ENCODE measurements at regions not wholly inside any gene's neighbourhood (a gene's known extent, or its start where the extent isn't known, plus 50 kb on each side); places are given as distances from the start of the nearest gene placed in this dataset.

DNA sequence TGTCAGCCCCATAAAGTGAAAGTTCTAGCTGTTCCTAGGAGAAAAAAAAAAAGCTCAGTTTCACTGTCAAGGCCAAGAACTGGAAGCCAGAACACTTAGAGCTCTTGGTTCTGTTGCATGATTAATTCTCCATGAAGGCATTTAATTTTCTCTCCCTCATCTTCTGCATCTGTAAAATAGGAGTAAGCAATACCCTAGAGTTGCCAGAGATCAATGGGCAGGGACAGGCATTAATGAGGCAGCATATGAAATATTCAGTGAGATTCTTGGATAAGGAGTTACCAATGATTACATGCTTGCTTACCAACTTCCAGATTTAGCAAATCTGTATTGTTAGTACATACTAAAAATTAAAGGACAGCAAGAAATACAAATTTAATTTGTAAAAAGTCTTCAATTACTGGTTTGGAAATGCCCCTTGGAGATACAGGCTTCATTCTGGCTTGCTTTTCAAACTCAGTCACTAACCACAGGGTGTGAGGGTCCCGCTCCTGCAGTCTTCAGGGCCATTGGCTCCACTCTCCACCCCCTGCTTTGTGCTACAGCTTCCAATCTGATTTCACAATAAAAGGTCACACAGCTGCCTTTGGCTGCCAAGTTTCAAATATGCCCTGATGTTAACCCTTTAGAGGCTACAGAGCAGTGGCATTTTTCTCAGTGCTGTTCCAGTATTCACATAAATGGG is 624.6 kb downstream of the BNC2 start:
- Mint-ChIP-seq H3K36me3 (ENCODE audit: low read depth) (no peaks in the 10 kb centered on the region), H3K27ac (ENCODE audit: unreplicated experiment) (no peak overlapping the region), H3K27me3 (ENCODE audit: low read depth) (no peaks in the 10 kb centered on the region), H3K4me1 (peaks cover 62% of the 10 kb centered on the region), H3K9me3 (peaks cover 2% of the 10 kb centered on the region), H3K4me3 (no peak overlapping the region)
- DNase-seq (ENCODE audit: low read depth, low spot score), result no peak
- TF ChIP-seq CTCF (conservative IDR thresholded peaks at IDR 0.05), result no peak

- Mint-ChIP-seq H3K9me3 (peaks cover 2% of the 10 kb centered on the region), H3K36me3 (ENCODE audit: low read depth) (no peaks in the 10 kb centered on the region), H3K4me3 (no peak overlapping the region), H3K27me3 (ENCODE audit: low read depth) (no peaks in the 10 kb centered on the region), H3K27ac (ENCODE audit: unreplicated experiment) (no peak overlapping the region), H3K4me1 (peaks cover 53% of the 10 kb centered on the region)
- no peak for DNase-seq (ENCODE audit: low read depth, low spot score)
- no peak for TF ChIP-seq CTCF (conservative IDR thresholded peaks at IDR 0.05)
These were observed 623.7 kb downstream of the BNC2 start for GRCh38 chr9:16246785-16247184.

DNA sequence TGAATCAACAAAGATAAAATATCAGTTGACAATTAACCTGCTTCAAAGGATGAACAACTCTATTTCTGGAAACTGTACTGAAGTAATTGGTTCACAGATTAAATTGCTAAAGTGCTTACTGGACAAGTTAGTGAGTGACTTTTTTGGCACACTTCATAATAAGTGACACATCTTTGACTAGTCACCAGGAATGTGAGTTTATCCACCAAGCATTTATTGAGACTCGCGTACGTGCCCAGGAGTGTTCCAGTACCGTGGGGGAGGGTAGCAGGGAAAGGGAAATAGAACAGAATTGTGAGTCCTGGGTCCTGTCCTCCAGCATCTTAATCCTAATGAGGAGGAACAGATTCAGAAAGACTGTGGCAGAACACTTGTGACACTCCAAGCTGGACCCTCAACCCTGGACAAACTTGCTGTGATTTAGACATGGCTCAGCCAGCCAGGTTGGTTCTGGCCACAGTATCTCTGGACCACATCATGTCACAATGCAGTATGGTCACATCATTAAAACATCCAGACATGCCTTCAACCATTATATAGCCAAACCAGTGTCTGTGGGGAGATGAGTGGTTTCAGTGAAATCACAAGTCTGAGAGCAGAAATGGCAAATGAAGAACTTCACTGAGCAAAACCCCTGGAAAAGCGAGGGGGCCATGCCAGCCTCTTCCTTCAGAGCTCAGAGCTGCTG is 623.1 kb downstream of the BNC2 start:
- no peak for DNase-seq (ENCODE audit: low read depth, low spot score)
- Mint-ChIP-seq H3K4me1 (peaks cover 48% of the 10 kb centered on the region), H3K27me3 (ENCODE audit: low read depth) (no peaks in the 10 kb centered on the region), H3K27ac (ENCODE audit: unreplicated experiment) (no peak overlapping the region), H3K4me3 (no peak overlapping the region), H3K36me3 (ENCODE audit: low read depth) (no peaks in the 10 kb centered on the region), H3K9me3 (peaks cover 2% of the 10 kb centered on the region)
- no peak for TF ChIP-seq CTCF (conservative IDR thresholded peaks at IDR 0.05)

DNA sequence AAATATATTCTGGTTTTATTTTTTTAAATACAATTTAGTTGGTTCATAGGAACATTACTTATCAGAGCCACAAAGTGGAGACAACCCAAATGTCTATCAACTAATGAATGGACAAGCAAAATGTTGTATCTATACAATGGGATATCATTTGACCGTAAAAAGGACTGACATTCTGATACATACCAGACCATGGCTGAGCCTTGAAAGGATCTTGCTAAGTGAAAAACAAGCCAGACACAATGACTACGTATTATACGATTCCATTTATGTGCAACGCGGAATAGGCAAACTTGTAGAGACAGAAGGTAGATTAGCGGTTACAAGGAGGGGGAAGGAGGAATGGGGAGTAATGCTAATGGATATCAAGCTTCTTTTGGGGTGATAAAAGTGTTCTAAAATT is 621.6 kb downstream of the BNC2 start:
- H3K4me3 Mint-ChIP-seq, result no peak overlapping the region
- no peak for TF ChIP-seq CTCF (conservative IDR thresholded peaks at IDR 0.05)
- H3K9me3 Mint-ChIP-seq, result peaks cover 2% of the 10 kb centered on the region
- H3K27me3 Mint-ChIP-seq (ENCODE audit: low read depth), result no peaks in the 10 kb centered on the region
- no peak overlapping the region for H3K27ac Mint-ChIP-seq (ENCODE audit: unreplicated experiment)
- no peak for DNase-seq (ENCODE audit: low read depth, low spot score)
- H3K36me3 Mint-ChIP-seq (ENCODE audit: low read depth), result no peaks in the 10 kb centered on the region
- H3K4me1 Mint-ChIP-seq, result peaks cover 48% of the 10 kb centered on the region

DNA sequence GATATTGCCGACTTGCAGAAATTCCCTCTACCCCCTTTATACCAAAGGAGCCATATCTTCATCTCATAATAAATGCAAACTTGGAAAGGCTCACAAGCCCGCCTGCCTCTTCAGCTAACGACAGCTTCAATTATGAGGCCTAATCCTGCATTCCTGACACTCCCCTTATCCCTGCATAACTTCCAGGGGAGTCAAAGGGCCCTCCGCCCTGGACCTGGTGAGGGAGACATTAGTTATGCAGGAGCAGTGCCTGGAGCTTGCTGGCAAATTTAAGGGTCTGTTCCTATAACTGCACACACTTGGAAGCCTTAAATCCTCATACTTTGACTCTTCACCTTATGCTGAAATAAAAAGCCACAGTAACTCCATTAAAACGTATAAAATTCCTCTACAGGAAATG is 617.9 kb downstream of the BNC2 start:
- Mint-ChIP-seq H3K4me1 (peaks cover 34% of the 10 kb centered on the region), H3K4me3 (no peak overlapping the region), H3K36me3 (ENCODE audit: low read depth) (no peaks in the 10 kb centered on the region), H3K9me3 (peaks cover 5% of the 10 kb centered on the region), H3K27me3 (ENCODE audit: low read depth) (no peaks in the 10 kb centered on the region), H3K27ac (ENCODE audit: unreplicated experiment) (no peak overlapping the region)
- no peak for TF ChIP-seq CTCF (conservative IDR thresholded peaks at IDR 0.05)
- DNase-seq (ENCODE audit: low read depth, low spot score), result no peak

Data from neural crest cell (in vitro differentiated cells).